GM12878 (cell line): ENCODE measurements at regions not wholly inside any gene's neighbourhood (a gene's known extent, or its start where the extent isn't known, plus 50 kb on each side); places are given as distances from the start of the nearest gene placed in this dataset.

ENCODE experiments used
- ATAC-seq: fragments of 200-7000 bp; cut with Tn5 transposase; 3 replicates; pipeline ENCODE4 v1.9.1; 2020; ENCODE audit warnings: mild to moderate bottlenecking, moderate library complexity
- BruUV-seq: library from RNA; stranded (reverse); fragments of 400-500 nt; replicated peaks from 2 replicates; lab custom pipeline; 2021; lab: Mats Ljungman, UMichigan
- CTCF ChIA-PET: fragments of 300-600 bp; sonication (Branson Sonifier 250); formaldehyde crosslinking; extraction: SDS; loops from one replicate; lab custom pipeline; 2021; ENCODE audit warnings: inconsistent platforms; lab: Yijun Ruan, JAX
- POLR2A ChIA-PET: fragments of 350-600 bp; formaldehyde crosslinking; extraction: SDS; loops from one replicate; lab custom pipeline; 2021; ENCODE audit warnings: inconsistent platforms; lab: Charles Lee
- RAD21 ChIA-PET: fragments of 300-600 bp; sonication (Branson Sonifier 250); formaldehyde crosslinking; loops from one replicate; lab custom pipeline; 2023; ENCODE audit warnings: antibody characterized with exemption; ENCODE audit not compliant: unreplicated experiment; lab: Charles Lee
- SMC1A ChIA-PET: fragments of 300-600 bp; sonication (Branson Sonifier 250); formaldehyde crosslinking; loops from one replicate; lab custom pipeline; 2023; ENCODE audit not compliant: unreplicated experiment, uncharacterized antibody; lab: Charles Lee
- DNase-seq: peaks from one replicate; pipeline ENCODE4 v3.0.0-alpha.2; 2011; ENCODE audit warnings: low read depth, low spot score
- FAIRE-seq: peaks from 3 replicates; lab custom pipeline; 2011; peaks lifted over from hg19 to GRCh38; lab: Jason Lieb, UNC
- H2AFZ ChIP-seq: 2 replicates; pipeline ENCODE4 v1.6.0; 2011; ENCODE audit warnings: low read depth, low read length, control low read depth; ENCODE audit not compliant: control insufficient read depth
- H3K27ac ChIP-seq: 2 replicates; pipeline ENCODE4 v1.5.1; 2011; ENCODE audit warnings: control low read depth; ENCODE audit not compliant: control insufficient read depth, insufficient read depth
- H3K27me3 ChIP-seq, 2 experiments: replicated peaks in 1 of 2; 2 replicates each; pipeline versions ENCODE4 v1.6.0 to v1.6.1; 2011; ENCODE audit warnings: low read length in 1 of 2; ENCODE audit not compliant: control insufficient read depth in 2 of 2, insufficient read depth in 2 of 2
- H3K36me3 ChIP-seq, 2 experiments: 2 replicates each; pipeline ENCODE4 v1.5.1; 2011; ENCODE audit warnings: low read length in 1 of 2; ENCODE audit not compliant: control insufficient read depth in 2 of 2, insufficient read depth in 2 of 2
- H3K4me1 ChIP-seq: 2 replicates; pipeline ENCODE4 v1.6.1; 2011; ENCODE audit warnings: mild to moderate bottlenecking, low read length, moderate library complexity, mixed read lengths; ENCODE audit not compliant: control insufficient read depth, insufficient read depth
- H3K4me2 ChIP-seq: 2 replicates; pipeline ENCODE4 v1.6.0; 2011; ENCODE audit warnings: control low read depth; ENCODE audit not compliant: control insufficient read depth, insufficient read depth
- H3K4me3 ChIP-seq: fragments of 200-600 bp; sonication (generic); 2 replicates; pipeline ENCODE4 v1.5.1; 2016
- H3K79me2 ChIP-seq: 2 replicates; pipeline ENCODE4 v1.6.0; 2011; ENCODE audit warnings: low read length; ENCODE audit not compliant: control insufficient read depth, insufficient read depth
- H3K9ac ChIP-seq: 2 replicates; pipeline ENCODE4 v1.8.0; 2011; ENCODE audit warnings: low read length, control low read depth, mixed read lengths; ENCODE audit not compliant: control insufficient read depth, insufficient read depth
- H3K9me3 ChIP-seq: replicated peaks from 3 replicates; pipeline ENCODE4 v1.5.1; 2011; ENCODE audit warnings: mild to moderate bottlenecking, low read length; ENCODE audit not compliant: control insufficient read depth, insufficient read depth
- H4K20me1 ChIP-seq: 2 replicates; pipeline ENCODE4 v1.6.0; 2011; ENCODE audit not compliant: control insufficient read depth, insufficient read depth
- CBX5 ChIP-seq: sonication (generic); IDR thresholded peaks from 2 replicates; pipeline ENCODE4 v1.6.1; 2016; ENCODE audit warnings: low read depth, moderate library complexity, mild to moderate bottlenecking, inconsistent platforms
- CHD2 ChIP-seq: IDR thresholded peaks from 2 replicates; pipeline ENCODE4 v1.6.1; 2011; ENCODE audit warnings: low read depth, low read length, improper control_type of control experiment, borderline replicate concordance
- EZH2 ChIP-seq: IDR thresholded peaks from 2 replicates; pipeline ENCODE4 v1.6.1; 2012; ENCODE audit warnings: low read depth, mild to moderate bottlenecking, control low read depth, inconsistent platforms, low read length, borderline replicate concordance; ENCODE audit not compliant: control insufficient read depth
- GABPA ChIP-seq: IDR thresholded peaks from 2 replicates; pipeline ENCODE4 v1.6.1; 2014; ENCODE audit warnings: antibody characterized with exemption, low read depth, mild to moderate bottlenecking, inconsistent platforms
- HCFC1 ChIP-seq: fragments of 150-350 bp; IDR thresholded peaks from 2 replicates; pipeline ENCODE4 v1.6.1; 2014; ENCODE audit warnings: low read length
- KLF5 ChIP-seq: fragments of 450-650 bp; IDR thresholded peaks from 2 replicates; pipeline ENCODE4 v1.6.1; 2014; ENCODE audit warnings: mild to moderate bottlenecking; ENCODE audit not compliant: partially characterized antibody
- MYB ChIP-seq: fragments of 150-350 bp; IDR thresholded peaks from 2 replicates; pipeline ENCODE4 v1.6.1; 2014; ENCODE audit warnings: mild to moderate bottlenecking, low read depth, low read length, borderline replicate concordance
- PBX3 ChIP-seq: IDR thresholded peaks from 2 replicates; pipeline ENCODE4 v1.6.1; 2011; ENCODE audit warnings: mild to moderate bottlenecking, low read depth, low read length, moderate library complexity; ENCODE audit not compliant: insufficient replicate concordance
- PKNOX1 ChIP-seq: fragments of 450-650 bp; IDR thresholded peaks from 2 replicates; pipeline ENCODE4 v1.6.1; 2016; ENCODE audit warnings: mild to moderate bottlenecking
- POLR2AphosphoS5 ChIP-seq: IDR thresholded peaks from 2 replicates; pipeline ENCODE4 v1.6.1; 2011; ENCODE audit warnings: mild to moderate bottlenecking, low read length, inconsistent platforms
- POU2F2 ChIP-seq: IDR thresholded peaks from 3 replicates; pipeline ENCODE4 v1.6.1; 2011; ENCODE audit warnings: low read depth, mild to moderate bottlenecking, low read length, borderline replicate concordance
- TCF12 ChIP-seq: IDR thresholded peaks from 2 replicates; pipeline ENCODE4 v1.6.1; 2011; ENCODE audit warnings: low read depth, mild to moderate bottlenecking, low read length
- TCF3 ChIP-seq: IDR thresholded peaks from 2 replicates; pipeline ENCODE4 v1.6.1; 2012; ENCODE audit warnings: low read depth, mild to moderate bottlenecking, low read length, borderline replicate concordance; ENCODE audit not compliant: insufficient read depth
- WGBS: methylation state at CpG from one replicate; pipeline ENCODE4 v1.1.6; 2016; ENCODE audit warnings: low lambda C conversion rate; ENCODE audit not compliant: insufficient replicate concordance, insufficient coverage; ENCODE audit errors: missing lambda C conversion rate; 5-methylcytosine and 5-hydroxymethylcytosine counted together
- in situ Hi-C: fragments of 300-500 bp; cut with MboI; formaldehyde crosslinking; loops from 9 replicates; pipeline ENCODE4 v1.14.3; 2018; ENCODE audit warnings: mixed read lengths
- intact Hi-C: fragments of 100-400 bp; cut with micrococcal nuclease; formaldehyde crosslinking; loops from one replicate; pipeline ENCODE4 v1.14.2; 2022; ENCODE audit not compliant: unreplicated experiment
- TF ChIP-seq, protein P1 (sequence below): IDR thresholded peaks from 2 replicates; pipeline ENCODE4 v1.6.1; 2011; ENCODE audit warnings: borderline replicate concordance, low read depth, mild to moderate bottlenecking, moderate library complexity, mixed read lengths, low read length; ENCODE audit not compliant: insufficient read depth; ENCODE audit errors: extremely low read length
- TF ChIP-seq, protein P2 (sequence below): fragments of 450-650 bp; IDR thresholded peaks from 2 replicates; pipeline ENCODE4 v1.6.1; 2017; ENCODE audit warnings: mild to moderate bottlenecking, low read depth, inconsistent platforms; ENCODE audit not compliant: poor library complexity, severe bottlenecking

- Histone ChIP-seq H3K4me2 (no peak overlapping the region), H3K36me3 (no peaks in the 10 kb centered on the region), H3K27ac (no peak overlapping the region), H3K27me3 (no peaks in the 10 kb centered on the region), H3K9ac (no peak overlapping the region), H3K9me3 (no peaks in the 10 kb centered on the region), H4K20me1 (no peaks in the 10 kb centered on the region), H3K4me3 (no peak overlapping the region), H2AFZ (no peak overlapping the region), H3K79me2 (no peaks in the 10 kb centered on the region), H3K4me1 (no peaks in the 10 kb centered on the region)
- ATAC-seq (no peak), DNase-seq (no peak), FAIRE-seq (no peak)
- ChIA-PET RAD21 (no interaction called here), CTCF (no interaction called here), POLR2A (no interaction called here), SMC1A (no interaction called here)
- intact Hi-C loops: no loop called here
- in situ Hi-C loops: no loop called here
- WGBS: 0% methylated on average over 2 of the region's 2 CpGs
- TF ChIP-seq GABPA: no peak
- TF ChIP-seq KLF5: no peak
- TF ChIP-seq HCFC1: no peak
- TF ChIP-seq PBX3: no peak
- no peak for TF ChIP-seq TCF12
- no peak for TF ChIP-seq POLR2AphosphoS5
- TF ChIP-seq, protein P1, sequence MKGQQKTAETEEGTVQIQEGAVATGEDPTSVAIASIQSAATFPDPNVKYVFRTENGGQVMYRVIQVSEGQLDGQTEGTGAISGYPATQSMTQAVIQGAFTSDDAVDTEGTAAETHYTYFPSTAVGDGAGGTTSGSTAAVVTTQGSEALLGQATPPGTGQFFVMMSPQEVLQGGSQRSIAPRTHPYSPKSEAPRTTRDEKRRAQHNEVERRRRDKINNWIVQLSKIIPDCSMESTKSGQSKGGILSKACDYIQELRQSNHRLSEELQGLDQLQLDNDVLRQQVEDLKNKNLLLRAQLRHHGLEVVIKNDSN: no peak
- TF ChIP-seq PKNOX1: no peak
- TF ChIP-seq EZH2: no peak
- no peak for TF ChIP-seq MYB
- TF ChIP-seq CHD2: no peak
- no peak for TF ChIP-seq POU2F2
- no peak for TF ChIP-seq TCF3
- TF ChIP-seq, protein P2, sequence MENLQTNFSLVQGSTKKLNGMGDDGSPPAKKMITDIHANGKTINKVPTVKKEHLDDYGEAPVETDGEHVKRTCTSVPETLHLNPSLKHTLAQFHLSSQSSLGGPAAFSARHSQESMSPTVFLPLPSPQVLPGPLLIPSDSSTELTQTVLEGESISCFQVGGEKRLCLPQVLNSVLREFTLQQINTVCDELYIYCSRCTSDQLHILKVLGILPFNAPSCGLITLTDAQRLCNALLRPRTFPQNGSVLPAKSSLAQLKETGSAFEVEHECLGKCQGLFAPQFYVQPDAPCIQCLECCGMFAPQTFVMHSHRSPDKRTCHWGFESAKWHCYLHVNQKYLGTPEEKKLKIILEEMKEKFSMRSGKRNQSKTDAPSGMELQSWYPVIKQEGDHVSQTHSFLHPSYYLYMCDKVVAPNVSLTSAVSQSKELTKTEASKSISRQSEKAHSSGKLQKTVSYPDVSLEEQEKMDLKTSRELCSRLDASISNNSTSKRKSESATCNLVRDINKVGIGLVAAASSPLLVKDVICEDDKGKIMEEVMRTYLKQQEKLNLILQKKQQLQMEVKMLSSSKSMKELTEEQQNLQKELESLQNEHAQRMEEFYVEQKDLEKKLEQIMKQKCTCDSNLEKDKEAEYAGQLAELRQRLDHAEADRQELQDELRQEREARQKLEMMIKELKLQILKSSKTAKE: no peak
- TF ChIP-seq CBX5: no peak
- BruUV-seq: no TSS peak
Observed at GRCh38 chr1:208438112-208438699, 194.0 kb upstream of the PLXNA2 start.
